Kidney (tissue), 13 donors: ENCODE measurements at regions not wholly inside any gene's neighbourhood (a gene's known extent, or its start where the extent isn't known, plus 50 kb on each side); places are given as distances from the start of the nearest gene placed in this dataset.
A peak's percentile ranks its signal among the peaks of the same experiment; 100 is the strongest.
"Not testable (repeated sequence)": the region's sequence is repeated elsewhere in the genome, so short reads cannot be mapped to it uniquely, and the experiment has no call there.

Experiments
- DNase-seq, 5 donors: peaks; one replicate each; pipeline ENCODE4 v3.0.0-alpha.2; 2013 to 2020
- FAIRE-seq: peaks from 2 replicates; lab custom pipeline; 2012; peaks lifted over from hg19 to GRCh38; lab: Jason Lieb, UNC
- H3K27ac ChIP-seq, 2 donors: one replicate each; pipeline ENCODE4 v1.7.0; 2013; ENCODE audit warnings: low read depth in 2 of 2, low read length in 2 of 2, inconsistent platforms in 1 of 2
- H3K27me3 ChIP-seq: one replicate; pipeline ENCODE4 v1.7.1; 2013; ENCODE audit warnings: low read length, inconsistent platforms; ENCODE audit not compliant: control insufficient read depth, insufficient read depth
- H3K36me3 ChIP-seq, 3 donors: one replicate each; pipeline versions ENCODE4 v1.7.0 to v1.7.1; 2013; ENCODE audit warnings: low read length in 3 of 3, control low read depth in 1 of 3, inconsistent platforms in 1 of 3; ENCODE audit not compliant: insufficient read depth in 3 of 3, control insufficient read depth in 2 of 3
- H3K4me1 ChIP-seq, 3 donors: one replicate each; pipeline versions ENCODE4 v1.7.0 to v1.7.1; 2013; ENCODE audit warnings: low read length in 3 of 3, inconsistent platforms in 1 of 3, low read depth in 1 of 3; ENCODE audit not compliant: control insufficient read depth in 2 of 3, insufficient read depth in 2 of 3
- H3K4me3 ChIP-seq, 3 donors: one replicate each; pipeline versions ENCODE4 v1.7.0 to v1.8.1; 2013; ENCODE audit warnings: low read length in 3 of 3, control low read depth in 1 of 3, inconsistent platforms in 1 of 3
- H3K9ac ChIP-seq, 3 donors: one replicate each; pipeline versions ENCODE4 v1.7.0 to v1.7.1; 2013; ENCODE audit warnings: low read length in 3 of 3, control low read depth in 1 of 3, inconsistent platforms in 1 of 3
- H3K9me3 ChIP-seq, 3 donors: one replicate each; pipeline versions ENCODE4 v1.7.0 to v1.7.1; 2013; ENCODE audit warnings: low read length in 3 of 3, control low read depth in 1 of 3, inconsistent platforms in 1 of 3; ENCODE audit not compliant: control insufficient read depth in 2 of 3, insufficient read depth in 1 of 3
- CTCF ChIP-seq: IDR thresholded peaks from 3 replicates; pipeline ENCODE4 v1.5.1; 2012; ENCODE audit warnings: mild to moderate bottlenecking, moderate library complexity, borderline replicate concordance; ENCODE audit not compliant: insufficient read depth; ENCODE audit errors: extremely low read depth
- intact Hi-C: fragments of 100-400 bp; cut with DNase I; formaldehyde crosslinking; loops from one replicate; pipeline ENCODE4 v1.11.1; 2022
- donor health status: control.
- donor health status: control.
- donor health status: control.
- donor health status: control.
- donor health status: control.
- donor health status: DM: yes; HTN: yes; CAD: no.
- donor health status: Normal renal cell carcinoma (clear cell type).

- Histone ChIP-seq H3K27ac (no peak overlapping the region), H3K27me3 (no peaks in the 10 kb centered on the region), H3K4me3 (no peak overlapping the region), H3K4me1 (peaks cover 4 to 20% (median 8%) of the 10 kb centered on the region in 3 donors), H3K36me3 (no peaks in the 10 kb centered on the region), H3K9ac (no peak overlapping the region), H3K9me3 (no peaks in the 10 kb centered on the region)
- FAIRE-seq (no peak), DNase-seq (no peak)
- TF ChIP-seq CTCF, result no peak
- intact Hi-C loops, result no loop called here
Measured at GRCh38 chr13:50509167-50509566, 334.3 kb downstream of the DLEU7 start.

- FAIRE-seq, result no peak
- H3K4me1 ChIP-seq, result peaks cover 4 to 20% (median 8%) of the 10 kb centered on the region in 3 donors
Measured at GRCh38 chr13:50509771-50510441, 333.6 kb downstream of the DLEU7 start.

GRCh38 chr13:50510885-50511545 is 332.5 kb downstream of the DLEU7 start:
- H3K9ac ChIP-seq, FAIRE-seq, H3K27ac ChIP-seq, H3K27me3 ChIP-seq, H3K4me3 ChIP-seq, DNase-seq, H3K36me3 ChIP-seq, intact Hi-C loops, H3K9me3 ChIP-seq: not testable (repeated sequence)
- H3K4me1 ChIP-seq, result peaks cover 4 to 20% (median 8%) of the 10 kb centered on the region in 3 donors

More at GRCh38 chr13:50509771-50510441, 333.6 kb downstream of the DLEU7 start:
- DNase-seq, result no peak
- intact Hi-C loops, result no loop called here
- H3K9me3 ChIP-seq, result no peaks in the 10 kb centered on the region
- no peak overlapping the region for H3K27ac ChIP-seq
- no peak overlapping the region for H3K4me3 ChIP-seq
- TF ChIP-seq CTCF, result no peak
- no peaks in the 10 kb centered on the region for H3K36me3 ChIP-seq
- H3K9ac ChIP-seq, result no peak overlapping the region
- H3K27me3 ChIP-seq, result no peaks in the 10 kb centered on the region

- FAIRE-seq (no peak), DNase-seq (no peak)
- peak overlapping the region in 1 of 2 donors; percentile 59 for H3K27ac ChIP-seq
- peaks cover 4 to 20% (median 8%) of the 10 kb centered on the region in 3 donors for H3K4me1 ChIP-seq
- H3K27me3 ChIP-seq, result no peaks in the 10 kb centered on the region
- no peak for TF ChIP-seq CTCF
- intact Hi-C loops, result no loop called here
- H3K9ac ChIP-seq, result no peak overlapping the region
- H3K9me3 ChIP-seq, result no peaks in the 10 kb centered on the region
- H3K36me3 ChIP-seq, result no peaks in the 10 kb centered on the region
- H3K4me3 ChIP-seq, result peak overlapping the region in 1 of 3 donors; percentile 7
Measured at GRCh38 chr13:50511877-50512341, 331.6 kb downstream of the DLEU7 start.
